ENCODE measurements at regions not wholly inside any gene's neighbourhood (a gene's known extent, or its start where the extent isn't known, plus 50 kb on each side); places are given as distances from the start of the nearest gene placed in this dataset.

- intact Hi-C loops (cut with DNase I): no loop called here
- DNase-seq: no peak
- ATAC-seq: no peak
These were observed 430.6 kb downstream of the NR2F1-AS1 start for GRCh38 chr5:93150311-93151012.

GRCh38 chr5:93145767-93146166, 435.3 kb downstream of the NR2F1-AS1 start:
- intact Hi-C loops (cut with DNase I): no loop called here
- ATAC-seq (no peak), DNase-seq (no peak)

GRCh38 chr5:93145019-93145418, 436.0 kb downstream of the NR2F1-AS1 start:
- ATAC-seq: no peak
- DNase-seq: no peak
- intact Hi-C loops (cut with DNase I): no loop called here

- intact Hi-C loops (cut with DNase I): no loop called here
- ATAC-seq (no peak), DNase-seq (no peak)
These were observed 439.1 kb downstream of the NR2F1-AS1 start for GRCh38 chr5:93141969-93142368.

GRCh38 chr5:93130624-93131490, 450.2 kb downstream of the NR2F1-AS1 start:
- intact Hi-C loops (cut with DNase I): no loop called here
- DNase-seq (no peak), ATAC-seq (peak; percentile 87)

- ATAC-seq (peak in 1 of 2 donors; percentile 26), DNase-seq (no peak)
- intact Hi-C loops (cut with DNase I): no loop called here
These were observed 454.4 kb downstream of the NR2F1-AS1 start for GRCh38 chr5:93126634-93127033.

GRCh38 chr5:93123127-93123526, 457.9 kb downstream of the NR2F1-AS1 start:
- intact Hi-C loops (cut with DNase I): no loop called here
- ATAC-seq: no peak
- DNase-seq: no peak

GRCh38 chr5:93122446-93122845, 458.6 kb downstream of the NR2F1-AS1 start:
- no peak for DNase-seq
- ATAC-seq: no peak
- intact Hi-C loops (cut with DNase I): no loop called here

- DNase-seq (no peak), ATAC-seq (no peak)
- intact Hi-C loops (cut with DNase I): no loop called here
These were observed 460.2 kb downstream of the NR2F1-AS1 start for GRCh38 chr5:93120771-93121170.

- ATAC-seq: no peak
- DNase-seq: no peak
- intact Hi-C loops (cut with DNase I): no loop called here
These were observed 461.0 kb downstream of the NR2F1-AS1 start for GRCh38 chr5:93120051-93120450.

GRCh38 chr5:93117751-93118531, 463.1 kb downstream of the NR2F1-AS1 start:
- DNase-seq (no peak), ATAC-seq (peak in 1 of 2 donors; percentile 27)
- intact Hi-C loops (cut with DNase I): no loop called here

GRCh38 chr5:93107805-93108520, 473.1 kb downstream of the NR2F1-AS1 start:
- intact Hi-C loops (cut with DNase I): no loop called here

GRCh38 chr5:93107141-93107540, 473.9 kb downstream of the NR2F1-AS1 start:
- DNase-seq (no peak), ATAC-seq (no peak)
- intact Hi-C loops (cut with DNase I): no loop called here

More at GRCh38 chr5:93107805-93108520, 473.1 kb downstream of the NR2F1-AS1 start:
- no peak for ATAC-seq
- no peak for DNase-seq

GRCh38 chr5:93101661-93102060, 479.4 kb downstream of the NR2F1-AS1 start:
- ATAC-seq (no peak), DNase-seq (no peak)
- intact Hi-C loops (cut with DNase I): no loop called here

- intact Hi-C loops (cut with DNase I): no loop called here
- ATAC-seq (no peak), DNase-seq (no peak)
These were observed 480.0 kb downstream of the NR2F1-AS1 start for GRCh38 chr5:93100976-93101375.

- no peak for ATAC-seq
- intact Hi-C loops (cut with DNase I): no loop called here
- DNase-seq: no peak
These were observed 480.6 kb downstream of the NR2F1-AS1 start for GRCh38 chr5:93100428-93100827.

- intact Hi-C loops (cut with DNase I): no loop called here
- no peak for DNase-seq
- peak in 1 of 2 donors; percentile 18 for ATAC-seq
These were observed 481.1 kb downstream of the NR2F1-AS1 start for GRCh38 chr5:93099902-93100347.

- intact Hi-C loops (cut with DNase I): no loop called here
- peak in 1 of 2 donors; percentile 53 for ATAC-seq
- no peak for DNase-seq
These were observed 484.5 kb downstream of the NR2F1-AS1 start for GRCh38 chr5:93096561-93096960.

All from left cardiac atrium (tissue), 4 donors.